LNCaP clone FGC (cell line): ENCODE measurements at regions not wholly inside any gene's neighbourhood (a gene's known extent, or its start where the extent isn't known, plus 50 kb on each side); places are given as distances from the start of the nearest gene placed in this dataset.

Experiments used
- DNase-seq: peaks from one replicate; pipeline ENCODE4 v3.0.0-alpha.2; 2011; ENCODE audit warnings: low read depth
- H3K4me3 ChIP-seq: 2 replicates; pipeline ENCODE4 v1.5.1; 2011; ENCODE audit warnings: mild to moderate bottlenecking, low read depth, low read length, control low read depth
- CTCF ChIP-seq: IDR thresholded peaks from 2 replicates; pipeline ENCODE4 v1.5.1; 2012; ENCODE audit warnings: mild to moderate bottlenecking; ENCODE audit not compliant: control insufficient read depth, insufficient read depth; ENCODE audit errors: extremely low read depth

- no peak for DNase-seq
- no peak overlapping the region for H3K4me3 ChIP-seq
- no peak for TF ChIP-seq CTCF
These were observed 1993.1 kb downstream of the TP53TG3F start for GRCh38 chr16:35452471-35452870.

GRCh38 chr16:35463358-35463757 is 2003.9 kb downstream of the TP53TG3F start:
- H3K4me3 ChIP-seq, result no peak overlapping the region
- no peak for DNase-seq
- no peak for TF ChIP-seq CTCF

- H3K4me3 ChIP-seq, result no peak overlapping the region
- DNase-seq, result no peak
- TF ChIP-seq CTCF, result no peak
These were observed 2020.9 kb downstream of the TP53TG3F start for GRCh38 chr16:35480361-35480760.

- no peak overlapping the region for H3K4me3 ChIP-seq
These were observed 2021.6 kb downstream of the TP53TG3F start for GRCh38 chr16:35480988-35481387.

GRCh38 chr16:35485915-35486314 is 2026.5 kb downstream of the TP53TG3F start:
- DNase-seq, result no peak
- TF ChIP-seq CTCF, result no peak

More at GRCh38 chr16:35480988-35481387, 2021.6 kb downstream of the TP53TG3F start:
- TF ChIP-seq CTCF, result no peak
- DNase-seq, result no peak

GRCh38 chr16:35492225-35492624 is 2032.8 kb downstream of the TP53TG3F start:
- H3K4me3 ChIP-seq, result no peak overlapping the region
- DNase-seq, result no peak
- TF ChIP-seq CTCF, result no peak

More at GRCh38 chr16:35485915-35486314, 2026.5 kb downstream of the TP53TG3F start:
- no peak overlapping the region for H3K4me3 ChIP-seq

GRCh38 chr16:35497399-35497798 is 2038.0 kb downstream of the TP53TG3F start:
- no peak overlapping the region for H3K4me3 ChIP-seq
- TF ChIP-seq CTCF, result no peak
- no peak for DNase-seq
